Erythroblast (primary cell): ENCODE measurements at regions not wholly inside any gene's neighbourhood (a gene's known extent, or its start where the extent isn't known, plus 50 kb on each side); places are given as distances from the start of the nearest gene placed in this dataset.

Experiments
- GATA1 ChIP-seq: IDR thresholded peaks from 2 replicates; pipeline ENCODE4 v1.6.1; 2011; ENCODE audit warnings: low read depth, mild to moderate bottlenecking, control low read depth, low read length, moderate library complexity
- POLR2A ChIP-seq: IDR thresholded peaks from 2 replicates; pipeline ENCODE4 v1.6.1; 2011; ENCODE audit warnings: mild to moderate bottlenecking, low read length

GRCh38 chr12:33830070-33830469 is 192.2 kb upstream of the ALG10 start:
- TF ChIP-seq POLR2A (no peak), GATA1 (no peak)
